Astrocyte (in vitro differentiated cells and primary cell): ENCODE measurements at regions not wholly inside any gene's neighbourhood (a gene's known extent, or its start where the extent isn't known, plus 50 kb on each side); places are given as distances from the start of the nearest gene placed in this dataset.

Source experiments
- EZH2 ChIP-seq: IDR thresholded peaks from 2 replicates; pipeline ENCODE4 v1.6.1; 2012; ENCODE audit warnings: mild to moderate bottlenecking, low read length, inconsistent platforms; ENCODE audit not compliant: insufficient read depth
- TF ChIP-seq, protein P1 (sequence below): IDR thresholded peaks from 2 replicates; pipeline ENCODE4 v1.5.1; 2011; ENCODE audit warnings: low read depth, mild to moderate bottlenecking, inconsistent platforms, low read length, moderate library complexity; ENCODE audit not compliant: insufficient read depth

DNA sequence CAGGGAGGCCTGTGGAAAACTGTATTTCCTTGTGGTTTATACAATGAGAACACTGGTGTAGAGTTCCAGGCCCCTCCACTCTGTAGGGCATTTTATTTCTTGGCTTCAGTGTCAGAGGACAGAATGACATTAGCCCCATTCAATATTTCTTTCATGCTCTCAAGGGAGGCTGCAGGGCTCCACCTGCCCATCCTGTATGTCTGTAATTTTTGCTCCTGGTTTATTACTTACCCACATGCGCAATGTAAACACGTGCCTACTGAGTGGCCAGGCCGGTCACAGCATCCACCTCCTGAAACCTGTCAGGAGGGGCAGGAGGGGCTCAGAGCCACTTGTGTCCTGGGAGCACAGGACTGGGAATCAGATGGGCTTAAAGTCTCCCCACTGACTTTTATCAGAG is 82.4 kb downstream of the GADD45G start:
- TF ChIP-seq, protein P1, sequence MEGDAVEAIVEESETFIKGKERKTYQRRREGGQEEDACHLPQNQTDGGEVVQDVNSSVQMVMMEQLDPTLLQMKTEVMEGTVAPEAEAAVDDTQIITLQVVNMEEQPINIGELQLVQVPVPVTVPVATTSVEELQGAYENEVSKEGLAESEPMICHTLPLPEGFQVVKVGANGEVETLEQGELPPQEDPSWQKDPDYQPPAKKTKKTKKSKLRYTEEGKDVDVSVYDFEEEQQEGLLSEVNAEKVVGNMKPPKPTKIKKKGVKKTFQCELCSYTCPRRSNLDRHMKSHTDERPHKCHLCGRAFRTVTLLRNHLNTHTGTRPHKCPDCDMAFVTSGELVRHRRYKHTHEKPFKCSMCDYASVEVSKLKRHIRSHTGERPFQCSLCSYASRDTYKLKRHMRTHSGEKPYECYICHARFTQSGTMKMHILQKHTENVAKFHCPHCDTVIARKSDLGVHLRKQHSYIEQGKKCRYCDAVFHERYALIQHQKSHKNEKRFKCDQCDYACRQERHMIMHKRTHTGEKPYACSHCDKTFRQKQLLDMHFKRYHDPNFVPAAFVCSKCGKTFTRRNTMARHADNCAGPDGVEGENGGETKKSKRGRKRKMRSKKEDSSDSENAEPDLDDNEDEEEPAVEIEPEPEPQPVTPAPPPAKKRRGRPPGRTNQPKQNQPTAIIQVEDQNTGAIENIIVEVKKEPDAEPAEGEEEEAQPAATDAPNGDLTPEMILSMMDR, result no peak
- TF ChIP-seq EZH2, result no peak
